ENCODE measurements at regions not wholly inside any gene's neighbourhood (a gene's known extent, or its start where the extent isn't known, plus 50 kb on each side); places are given as distances from the start of the nearest gene placed in this dataset.

GRCh38 chr4:3831529-3832150 is 65.5 kb downstream of the ADRA2C start:
- DNase-seq (ENCODE audit: low read depth, low spot score): no peak

GRCh38 chr4:3832536-3833220 is 66.5 kb downstream of the ADRA2C start:
- DNase-seq (ENCODE audit: low read depth, low spot score): no peak

GRCh38 chr4:3833326-3833989 is 67.3 kb downstream of the ADRA2C start:
- DNase-seq (ENCODE audit: low read depth, low spot score): no peak

GRCh38 chr4:3834186-3834662 is 68.0 kb downstream of the ADRA2C start:
- peak; percentile 18 for DNase-seq (ENCODE audit: low read depth, low spot score)

- peak; percentile 49 for DNase-seq (ENCODE audit: low read depth, low spot score)
These were observed 68.7 kb downstream of the ADRA2C start for GRCh38 chr4:3834663-3835521.

GRCh38 chr4:3835527-3836405 is 69.6 kb downstream of the ADRA2C start:
- peak; percentile 94 for DNase-seq (ENCODE audit: low read depth, low spot score)

GRCh38 chr4:3836406-3836755 is 70.2 kb downstream of the ADRA2C start:
- DNase-seq (ENCODE audit: low read depth, low spot score): no peak

GRCh38 chr4:3836756-3837601 is 70.8 kb downstream of the ADRA2C start:
- DNase-seq (ENCODE audit: low read depth, low spot score): peak; percentile 95

GRCh38 chr4:3838437-3839380 is 72.5 kb downstream of the ADRA2C start:
- no peak for DNase-seq (ENCODE audit: low read depth, low spot score)

GRCh38 chr4:3845094-3845743 is 79.0 kb downstream of the ADRA2C start:
- DNase-seq (ENCODE audit: low read depth, low spot score): no peak

- no peak for DNase-seq (ENCODE audit: low read depth, low spot score)
These were observed 79.7 kb downstream of the ADRA2C start for GRCh38 chr4:3845744-3846429.

GRCh38 chr4:3847211-3847940 is 81.2 kb downstream of the ADRA2C start:
- DNase-seq (ENCODE audit: low read depth, low spot score): no peak

GRCh38 chr4:3848323-3848722 is 82.1 kb downstream of the ADRA2C start:
- no peak for DNase-seq (ENCODE audit: low read depth, low spot score)

GRCh38 chr4:3849140-3849539 is 83.0 kb downstream of the ADRA2C start:
- no peak for DNase-seq (ENCODE audit: low read depth, low spot score)

GRCh38 chr4:3850128-3850527 is 83.9 kb downstream of the ADRA2C start:
- no peak for DNase-seq (ENCODE audit: low read depth, low spot score)

GRCh38 chr4:3851211-3851610 is 85.0 kb downstream of the ADRA2C start:
- DNase-seq (ENCODE audit: low read depth, low spot score): peak; percentile 93

- DNase-seq (ENCODE audit: low read depth, low spot score): no peak
These were observed 85.7 kb downstream of the ADRA2C start for GRCh38 chr4:3851881-3852280.

All from ELF-1 (cell line).